ENCODE measurements at regions not wholly inside any gene's neighbourhood (a gene's known extent, or its start where the extent isn't known, plus 50 kb on each side); places are given as distances from the start of the nearest gene placed in this dataset.

GRCh38 chr12:90172524-90172923, 463.9 kb upstream of the ATP2B1 start:
- Histone ChIP-seq H3K4me2 (ENCODE audit: insufficient read depth, low read length) (no peak overlapping the region), H2AFZ (ENCODE audit: low read depth, low read length) (no peak overlapping the region), H3K27me3 (ENCODE audit: control insufficient read depth in 2 of 2, insufficient read depth in 2 of 2, low read length in 2 of 2) (no peaks in the 10 kb centered on the region), H3K4me1 (ENCODE audit: control insufficient read depth, extremely low read depth, insufficient read depth, low read length) (no peaks in the 10 kb centered on the region), H3K9me1 (replicated peaks; ENCODE audit: control insufficient read depth, extremely low read depth, insufficient read depth, low read length) (no peaks in the 10 kb centered on the region), H3K79me2 (ENCODE audit: control insufficient read depth, insufficient read depth, low read length) (no peaks in the 10 kb centered on the region), H3K4me3 (replicated peaks in 1 of 3; ENCODE audit: insufficient read depth in 1 of 3, low read depth in 1 of 3, low read length in 3 of 3) (no peak overlapping the region), H3K27ac (ENCODE audit: insufficient read depth, low read depth, low read length) (no peak overlapping the region), H4K20me1 (replicated peaks; ENCODE audit: control insufficient read depth, extremely low read depth, insufficient read depth, low read length) (no peaks in the 10 kb centered on the region), H3K36me3 (ENCODE audit: control insufficient read depth in 2 of 2, extremely low read depth in 1 of 2, insufficient read depth in 2 of 2, low read length in 2 of 2) (no peaks in the 10 kb centered on the region), H3K9me3 (replicated peaks; ENCODE audit: control insufficient read depth, insufficient read depth, low read length) (no peaks in the 10 kb centered on the region), H3K9ac (replicated peaks; ENCODE audit: extremely low read depth, insufficient read depth, low read length) (no peak overlapping the region)
- intact Hi-C loops (cut with micrococcal nuclease) = no loop called here
- DNase-seq (ENCODE audit: low read depth, low spot score) (no peak), FAIRE-seq (no peak)
- dilution Hi-C loops (cut with MboI; ENCODE audit: extremely low pct_ligation_motif_present, low sequenced_read_pairs) = no loop called here
- ChIA-PET POLR2A (no interaction called here), CTCF (no interaction called here)
- no TSS peak for BruUV-seq (replicated peaks)
- TF ChIP-seq FOS (IDR thresholded peaks at IDR 0.05; ENCODE audit: borderline replicate concordance, insufficient read depth, low read length) = no peak
- TF ChIP-seq JUN (IDR thresholded peaks at IDR 0.05; ENCODE audit: borderline replicate concordance, insufficient read depth, insufficient read length, low read depth) = no peak
- no peak for TF ChIP-seq POLR2A (IDR thresholded peaks at IDR 0.05; ENCODE audit: low read depth, low read length)

- no peak for FAIRE-seq
Observed at GRCh38 chr12:90170740-90171139, 462.1 kb upstream of the ATP2B1 start.

More at GRCh38 chr12:90170740-90171139, 462.1 kb upstream of the ATP2B1 start:
- Histone ChIP-seq H3K79me2 (ENCODE audit: control insufficient read depth, insufficient read depth, low read length) (no peaks in the 10 kb centered on the region), H3K4me3 (replicated peaks in 1 of 3; ENCODE audit: insufficient read depth in 1 of 3, low read depth in 1 of 3, low read length in 3 of 3) (no peak overlapping the region), H2AFZ (ENCODE audit: low read depth, low read length) (no peak overlapping the region), H3K9me1 (replicated peaks; ENCODE audit: control insufficient read depth, extremely low read depth, insufficient read depth, low read length) (no peaks in the 10 kb centered on the region), H3K27ac (ENCODE audit: insufficient read depth, low read depth, low read length) (no peak overlapping the region), H3K4me2 (ENCODE audit: insufficient read depth, low read length) (no peak overlapping the region), H3K36me3 (ENCODE audit: control insufficient read depth in 2 of 2, extremely low read depth in 1 of 2, insufficient read depth in 2 of 2, low read length in 2 of 2) (no peaks in the 10 kb centered on the region), H4K20me1 (replicated peaks; ENCODE audit: control insufficient read depth, extremely low read depth, insufficient read depth, low read length) (no peaks in the 10 kb centered on the region), H3K4me1 (ENCODE audit: control insufficient read depth, extremely low read depth, insufficient read depth, low read length) (no peaks in the 10 kb centered on the region), H3K27me3 (ENCODE audit: control insufficient read depth in 2 of 2, insufficient read depth in 2 of 2, low read length in 2 of 2) (no peaks in the 10 kb centered on the region), H3K9ac (replicated peaks; ENCODE audit: extremely low read depth, insufficient read depth, low read length) (no peak overlapping the region), H3K9me3 (replicated peaks; ENCODE audit: control insufficient read depth, insufficient read depth, low read length) (no peaks in the 10 kb centered on the region)
- ChIA-PET POLR2A (no interaction called here), CTCF (no interaction called here)
- no TSS peak for BruUV-seq (replicated peaks)
- intact Hi-C loops (cut with micrococcal nuclease) (no loop called here), dilution Hi-C loops (cut with MboI; ENCODE audit: extremely low pct_ligation_motif_present, low sequenced_read_pairs) (no loop called here)
- TF ChIP-seq MYC (IDR thresholded peaks at IDR 0.05; ENCODE audit: low read depth, low read length) (no peak), EZH2 (IDR thresholded peaks at IDR 0.05; ENCODE audit: borderline replicate concordance, low read depth, low read length, severe bottlenecking) (no peak), MAX (IDR thresholded peaks at IDR 0.05; ENCODE audit: insufficient read depth, insufficient read length) (no peak), POLR2A (IDR thresholded peaks at IDR 0.05; ENCODE audit: low read depth, low read length) (no peak), JUN (IDR thresholded peaks at IDR 0.05; ENCODE audit: borderline replicate concordance, insufficient read depth, insufficient read length, low read depth) (no peak), CTCF (IDR thresholded peaks at IDR 0.05; ENCODE audit: extremely low read depth in 1 of 2, insufficient read depth in 1 of 2, low read depth in 1 of 2, low read length in 2 of 2) (no peak), FOS (IDR thresholded peaks at IDR 0.05; ENCODE audit: borderline replicate concordance, insufficient read depth, low read length) (no peak), POLR2AphosphoS5 (IDR thresholded peaks at IDR 0.05; ENCODE audit: insufficient read depth, low read depth, low read length) (no peak), GATA2 (IDR thresholded peaks at IDR 0.05; ENCODE audit: insufficient read depth, insufficient read length, low read depth, low read length) (no peak)
- no peak for DNase-seq (ENCODE audit: low read depth, low spot score)
